Nephron (organoid): ENCODE measurements at regions not wholly inside any gene's neighbourhood (a gene's known extent, or its start where the extent isn't known, plus 50 kb on each side); places are given as distances from the start of the nearest gene placed in this dataset.

Experiments used
- H3K27ac Mint-ChIP-seq, 3 experiments: 2 replicates each; pipeline ENCODE4 v1.8.0; 2020; ENCODE audit warnings: mixed read lengths in 3 of 3, mild to moderate bottlenecking in 2 of 3, moderate library complexity in 1 of 3
- H3K27me3 Mint-ChIP-seq: 2 replicates; pipeline ENCODE4 v1.8.0; 2021; ENCODE audit warnings: low read depth, mild to moderate bottlenecking, moderate library complexity, mixed read lengths
- H3K36me3 Mint-ChIP-seq: 2 replicates; pipeline ENCODE4 v1.8.0; 2020; ENCODE audit warnings: low read depth, mixed read lengths
- H3K4me1 Mint-ChIP-seq: 2 replicates; pipeline ENCODE4 v1.8.0; 2020; ENCODE audit warnings: mixed read lengths
- H3K4me3 Mint-ChIP-seq, 3 experiments: 2 replicates each; pipeline ENCODE4 v1.8.0; 2020; ENCODE audit warnings: mild to moderate bottlenecking in 3 of 3, mixed read lengths in 3 of 3, moderate library complexity in 2 of 3
- H3K9me3 Mint-ChIP-seq: 2 replicates; pipeline ENCODE4 v1.8.0; 2020; ENCODE audit warnings: mixed read lengths
- TF ChIP-seq, protein P1 (sequence below), 3 experiments: fragments of 200-600 bp; sonication (generic); IDR thresholded peaks; one replicate each; pipeline ENCODE4 v1.5.0; 2021; ENCODE audit warnings: antibody characterized with exemption in 3 of 3; ENCODE audit not compliant: unreplicated experiment in 3 of 3

DNA sequence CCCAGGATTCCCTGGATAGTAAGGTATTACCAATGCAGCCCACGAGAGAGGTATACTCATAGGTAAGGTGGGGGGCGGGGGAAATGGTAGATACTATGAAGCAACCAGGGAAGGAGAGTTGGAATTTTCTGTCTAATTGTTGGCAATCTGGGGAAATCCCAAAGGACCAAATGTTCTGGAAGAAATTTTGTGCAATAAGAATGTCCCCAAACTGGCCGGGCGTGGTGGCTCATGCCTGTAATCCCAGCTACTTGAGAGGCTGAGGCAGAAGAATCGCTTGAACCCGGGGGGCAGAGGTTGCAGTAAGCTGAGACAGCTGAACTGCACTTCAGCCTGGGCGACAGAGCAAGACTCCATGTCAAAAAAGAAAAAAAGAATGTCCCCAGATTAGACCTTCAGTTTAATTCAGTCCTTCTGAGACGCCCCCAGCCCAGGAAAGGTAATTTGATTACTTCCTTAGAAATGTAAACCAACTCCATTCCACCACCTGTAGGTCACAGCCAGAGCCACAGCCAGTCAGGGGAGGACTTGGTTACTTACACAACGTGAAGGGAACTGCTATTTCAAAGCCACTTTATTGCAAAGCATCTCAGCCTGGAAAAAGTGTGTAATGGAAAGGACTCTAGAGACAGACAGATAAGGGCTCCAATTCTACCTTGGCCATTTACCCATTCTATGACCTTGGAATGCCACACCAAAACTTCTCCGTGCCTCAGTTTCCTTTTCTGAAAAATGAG lies 50.0 kb upstream of the KLF4 start:
- no peak overlapping the region for H3K4me3 Mint-ChIP-seq
- no peaks in the 10 kb centered on the region for H3K4me1 Mint-ChIP-seq
- TF ChIP-seq, protein P1, sequence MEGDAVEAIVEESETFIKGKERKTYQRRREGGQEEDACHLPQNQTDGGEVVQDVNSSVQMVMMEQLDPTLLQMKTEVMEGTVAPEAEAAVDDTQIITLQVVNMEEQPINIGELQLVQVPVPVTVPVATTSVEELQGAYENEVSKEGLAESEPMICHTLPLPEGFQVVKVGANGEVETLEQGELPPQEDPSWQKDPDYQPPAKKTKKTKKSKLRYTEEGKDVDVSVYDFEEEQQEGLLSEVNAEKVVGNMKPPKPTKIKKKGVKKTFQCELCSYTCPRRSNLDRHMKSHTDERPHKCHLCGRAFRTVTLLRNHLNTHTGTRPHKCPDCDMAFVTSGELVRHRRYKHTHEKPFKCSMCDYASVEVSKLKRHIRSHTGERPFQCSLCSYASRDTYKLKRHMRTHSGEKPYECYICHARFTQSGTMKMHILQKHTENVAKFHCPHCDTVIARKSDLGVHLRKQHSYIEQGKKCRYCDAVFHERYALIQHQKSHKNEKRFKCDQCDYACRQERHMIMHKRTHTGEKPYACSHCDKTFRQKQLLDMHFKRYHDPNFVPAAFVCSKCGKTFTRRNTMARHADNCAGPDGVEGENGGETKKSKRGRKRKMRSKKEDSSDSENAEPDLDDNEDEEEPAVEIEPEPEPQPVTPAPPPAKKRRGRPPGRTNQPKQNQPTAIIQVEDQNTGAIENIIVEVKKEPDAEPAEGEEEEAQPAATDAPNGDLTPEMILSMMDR (IDR thresholded peaks at IDR 0.05; ENCODE audit: unreplicated experiment in 3 of 3) = no peak
- no peaks in the 10 kb centered on the region for H3K27me3 Mint-ChIP-seq
- H3K9me3 Mint-ChIP-seq = no peaks in the 10 kb centered on the region
- no peak overlapping the region for H3K27ac Mint-ChIP-seq
- H3K36me3 Mint-ChIP-seq = no peaks in the 10 kb centered on the region
